Cardiac muscle cell (in vitro differentiated cells and primary cell): ENCODE measurements at regions not wholly inside any gene's neighbourhood (a gene's known extent, or its start where the extent isn't known, plus 50 kb on each side); places are given as distances from the start of the nearest gene placed in this dataset.

Experiments
- DNase-seq, 2 donors: peaks; one replicate each; pipeline versions ENCODE4 v3.0.0 to v3.0.0-alpha.2; 2010 to 2017; ENCODE audit warnings: low read depth in 1 of 2, low spot score in 1 of 2
- H3K27ac ChIP-seq: fragments of 200-600 bp; sonication (generic); 2 replicates; pipeline ENCODE4 v1.5.1; 2016
- H3K27me3 ChIP-seq: fragments of 200-600 bp; sonication (generic); 2 replicates; pipeline ENCODE4 v1.6.0; 2016; ENCODE audit warnings: control low read depth
- H3K36me3 ChIP-seq: fragments of 200-600 bp; sonication (generic); 2 replicates; pipeline ENCODE4 v1.5.1; 2016; ENCODE audit warnings: control low read depth
- H3K4me1 ChIP-seq: fragments of 200-600 bp; sonication (generic); 2 replicates; pipeline ENCODE4 v1.8.1; 2017; ENCODE audit warnings: low read depth, mild to moderate bottlenecking, mixed run types
- H3K4me3 ChIP-seq: fragments of 200-600 bp; sonication (generic); 2 replicates; pipeline ENCODE4 v1.5.1; 2016; ENCODE audit warnings: mild to moderate bottlenecking
- H3K9me3 ChIP-seq: fragments of 200-600 bp; sonication (generic); 2 replicates; pipeline ENCODE4 v1.5.1; 2017; ENCODE audit warnings: low read depth, mild to moderate bottlenecking, control low read depth
- TF ChIP-seq, protein P1 (sequence below): IDR thresholded peaks from 2 replicates; pipeline ENCODE4 v1.5.1; 2012; ENCODE audit warnings: low read depth, mild to moderate bottlenecking, low read length

DNA sequence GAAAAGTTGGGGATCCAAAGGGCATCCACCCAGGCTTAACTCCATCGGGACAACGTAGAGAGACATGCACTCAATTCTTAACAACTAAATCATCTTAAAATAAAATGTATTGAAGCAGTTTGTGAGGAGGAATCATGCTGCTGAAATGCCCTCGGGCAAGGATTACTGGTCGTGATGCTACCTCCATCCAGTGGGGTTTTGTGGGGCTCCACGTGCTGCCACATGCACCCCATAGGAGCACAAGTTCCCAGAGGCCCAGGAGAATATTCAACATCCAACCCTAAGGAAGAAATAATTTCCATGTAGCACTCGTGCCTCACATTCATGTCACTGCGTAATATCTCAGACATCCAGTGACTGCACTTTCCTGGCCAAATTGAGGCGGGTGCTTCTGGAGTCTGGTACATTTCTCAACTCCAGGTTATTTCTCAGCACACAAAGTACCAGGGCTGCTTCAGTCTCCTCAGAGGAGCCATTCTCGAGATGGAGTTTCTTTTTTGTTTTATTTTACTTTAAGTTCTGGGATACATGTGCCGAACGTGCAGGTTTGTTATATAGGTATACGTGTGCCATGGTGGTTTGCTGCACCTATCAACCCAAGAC is 429.8 kb downstream of the FOXO1 start:
- no peaks in the 10 kb centered on the region for H3K4me1 ChIP-seq
- DNase-seq: peak in 1 of 2 donors; percentile 76
- no peaks in the 10 kb centered on the region for H3K36me3 ChIP-seq
- TF ChIP-seq, protein P1, sequence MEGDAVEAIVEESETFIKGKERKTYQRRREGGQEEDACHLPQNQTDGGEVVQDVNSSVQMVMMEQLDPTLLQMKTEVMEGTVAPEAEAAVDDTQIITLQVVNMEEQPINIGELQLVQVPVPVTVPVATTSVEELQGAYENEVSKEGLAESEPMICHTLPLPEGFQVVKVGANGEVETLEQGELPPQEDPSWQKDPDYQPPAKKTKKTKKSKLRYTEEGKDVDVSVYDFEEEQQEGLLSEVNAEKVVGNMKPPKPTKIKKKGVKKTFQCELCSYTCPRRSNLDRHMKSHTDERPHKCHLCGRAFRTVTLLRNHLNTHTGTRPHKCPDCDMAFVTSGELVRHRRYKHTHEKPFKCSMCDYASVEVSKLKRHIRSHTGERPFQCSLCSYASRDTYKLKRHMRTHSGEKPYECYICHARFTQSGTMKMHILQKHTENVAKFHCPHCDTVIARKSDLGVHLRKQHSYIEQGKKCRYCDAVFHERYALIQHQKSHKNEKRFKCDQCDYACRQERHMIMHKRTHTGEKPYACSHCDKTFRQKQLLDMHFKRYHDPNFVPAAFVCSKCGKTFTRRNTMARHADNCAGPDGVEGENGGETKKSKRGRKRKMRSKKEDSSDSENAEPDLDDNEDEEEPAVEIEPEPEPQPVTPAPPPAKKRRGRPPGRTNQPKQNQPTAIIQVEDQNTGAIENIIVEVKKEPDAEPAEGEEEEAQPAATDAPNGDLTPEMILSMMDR: no peak
- no peak overlapping the region for H3K27ac ChIP-seq
- no peaks in the 10 kb centered on the region for H3K9me3 ChIP-seq
- no peak overlapping the region for H3K4me3 ChIP-seq
- H3K27me3 ChIP-seq: no peaks in the 10 kb centered on the region

- H3K36me3 ChIP-seq: no peaks in the 10 kb centered on the region
- H3K4me3 ChIP-seq: no peak overlapping the region
- no peaks in the 10 kb centered on the region for H3K4me1 ChIP-seq
- TF ChIP-seq, protein P1: no peak
- H3K9me3 ChIP-seq: no peaks in the 10 kb centered on the region
- H3K27me3 ChIP-seq: no peaks in the 10 kb centered on the region
- no peak overlapping the region for H3K27ac ChIP-seq
- no peak for DNase-seq
Measured at GRCh38 chr13:40238761-40239160, 427.7 kb downstream of the FOXO1 start.

DNA sequence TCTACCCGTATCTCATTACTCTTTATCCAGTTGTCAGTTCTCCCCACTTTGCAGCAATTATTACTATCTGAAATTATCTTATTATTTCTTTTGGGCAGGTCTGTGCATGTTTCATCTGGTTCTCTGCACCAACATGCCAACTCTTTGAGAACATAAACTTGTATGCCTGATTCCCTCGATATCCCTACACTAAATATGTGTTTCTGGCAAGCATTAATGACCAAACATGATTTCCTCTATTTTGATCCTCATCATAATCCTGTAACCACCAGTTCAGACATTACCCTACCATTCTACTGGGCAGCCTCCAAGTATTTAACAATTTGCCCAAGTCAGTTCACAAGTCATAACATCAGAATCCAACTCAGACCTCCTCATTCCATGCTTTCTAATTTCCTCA is 426.1 kb downstream of the FOXO1 start:
- Histone ChIP-seq H3K27ac (no peak overlapping the region), H3K36me3 (no peaks in the 10 kb centered on the region), H3K9me3 (no peaks in the 10 kb centered on the region), H3K4me3 (no peak overlapping the region), H3K27me3 (no peaks in the 10 kb centered on the region), H3K4me1 (no peaks in the 10 kb centered on the region)
- no peak for DNase-seq
- TF ChIP-seq, protein P1: no peak

- no peak for DNase-seq
- H3K36me3 ChIP-seq: no peaks in the 10 kb centered on the region
- H3K9me3 ChIP-seq: no peaks in the 10 kb centered on the region
- no peak overlapping the region for H3K27ac ChIP-seq
- TF ChIP-seq, protein P1: no peak
- no peak overlapping the region for H3K4me3 ChIP-seq
- H3K4me1 ChIP-seq: no peaks in the 10 kb centered on the region
- H3K27me3 ChIP-seq: no peaks in the 10 kb centered on the region
Measured at GRCh38 chr13:40241125-40241798, 425.2 kb downstream of the FOXO1 start.

DNA sequence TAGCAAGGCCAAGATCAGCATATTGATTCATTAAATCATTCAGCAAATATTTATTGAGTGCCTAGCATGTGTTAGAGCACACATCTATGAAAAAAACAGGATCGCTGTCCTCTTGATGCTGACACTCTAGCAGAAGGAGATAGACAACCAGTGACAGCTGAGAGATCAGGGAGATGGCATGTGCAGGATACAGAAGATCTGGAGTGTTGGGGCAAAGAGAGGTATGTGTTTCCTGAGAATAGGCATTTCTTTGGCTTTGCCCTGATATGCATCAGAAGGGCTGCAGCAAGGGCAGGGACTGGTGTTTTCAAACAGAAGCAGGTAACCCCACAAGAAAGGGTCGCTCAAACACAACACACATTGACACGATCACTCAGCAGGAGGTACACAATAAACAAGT is 423.4 kb downstream of the FOXO1 start:
- Histone ChIP-seq H3K4me3 (no peak overlapping the region), H3K9me3 (no peaks in the 10 kb centered on the region), H3K27me3 (no peaks in the 10 kb centered on the region), H3K36me3 (no peaks in the 10 kb centered on the region), H3K27ac (no peak overlapping the region), H3K4me1 (no peaks in the 10 kb centered on the region)
- no peak for DNase-seq
- TF ChIP-seq, protein P1: no peak
